Endodermal cell (in vitro differentiated cells): ENCODE measurements at regions not wholly inside any gene's neighbourhood (a gene's known extent, or its start where the extent isn't known, plus 50 kb on each side); places are given as distances from the start of the nearest gene placed in this dataset.
"Not testable (repeated sequence)": the region's sequence is repeated elsewhere in the genome, so short reads cannot be mapped to it uniquely, and the experiment has no call there.

ENCODE experiments used
- DNase-seq: peaks from one replicate; pipeline ENCODE4 v3.0.0-alpha.2; 2017
- H3K27ac ChIP-seq: 2 replicates; pipeline ENCODE4 v1.5.1; 2013; ENCODE audit warnings: mild to moderate bottlenecking, low read depth, low read length, moderate library complexity
- H3K27me3 ChIP-seq: 2 replicates; pipeline ENCODE4 v1.6.1; 2013; ENCODE audit warnings: mild to moderate bottlenecking, low read length, moderate library complexity; ENCODE audit not compliant: insufficient read depth, control insufficient read depth, poor library complexity, severe bottlenecking
- H3K36me3 ChIP-seq: 2 replicates; pipeline ENCODE4 v1.7.0; 2013; ENCODE audit warnings: mild to moderate bottlenecking, low read length, moderate library complexity; ENCODE audit not compliant: control insufficient read depth, insufficient read depth
- H3K4me1 ChIP-seq: one replicate; pipeline ENCODE4 v1.7.0; 2013; ENCODE audit warnings: low read length; ENCODE audit not compliant: control insufficient read depth, insufficient read depth
- H3K4me3 ChIP-seq: 2 replicates; pipeline ENCODE4 v1.5.1; 2013; ENCODE audit warnings: mild to moderate bottlenecking, low read length, moderate library complexity
- H3K9ac ChIP-seq: 2 replicates; pipeline ENCODE4 v1.6.1; 2013; ENCODE audit warnings: mild to moderate bottlenecking, low read length, moderate library complexity; ENCODE audit not compliant: poor library complexity, severe bottlenecking; ENCODE audit errors: extremely low read depth
- H3K9me3 ChIP-seq: 2 replicates; pipeline ENCODE4 v1.6.1; 2013; ENCODE audit warnings: mild to moderate bottlenecking, low read length, moderate library complexity; ENCODE audit not compliant: control insufficient read depth
- H3K27ac Mint-ChIP-seq: 2 replicates; pipeline ENCODE4 v1.8.0; 2020; ENCODE audit warnings: mixed read lengths
- H3K27me3 Mint-ChIP-seq: 2 replicates; pipeline ENCODE4 v1.8.0; 2021; ENCODE audit warnings: mild to moderate bottlenecking, mixed read lengths; ENCODE audit not compliant: insufficient read depth
- H3K36me3 Mint-ChIP-seq: 2 replicates; pipeline ENCODE4 v1.8.0; 2020; ENCODE audit warnings: low read depth, mixed read lengths
- H3K4me1 Mint-ChIP-seq: 2 replicates; pipeline ENCODE4 v1.8.0; 2020; ENCODE audit warnings: mixed read lengths
- H3K4me3 Mint-ChIP-seq: 2 replicates; pipeline ENCODE4 v1.8.0; 2020; ENCODE audit warnings: mild to moderate bottlenecking, moderate library complexity, mixed read lengths
- H3K9me3 Mint-ChIP-seq: 2 replicates; pipeline ENCODE4 v1.8.0; 2020; ENCODE audit warnings: mild to moderate bottlenecking, mixed read lengths
- CTCF ChIP-seq: fragments of 200-600 bp; sonication (generic); conservative IDR thresholded peaks from 2 replicates; pipeline ENCODE4 v1.5.0; 2021; ENCODE audit warnings: antibody characterized with exemption, mild to moderate bottlenecking
- WGBS, 2 experiments: methylation state at CpG; one replicate each; pipeline versions ENCODE4 v1.1.5 to v1.1.7; 2013; ENCODE audit warnings: missing lambda C conversion rate in 2 of 2, mixed read lengths in 1 of 2; ENCODE audit not compliant: insufficient coverage in 1 of 2, insufficient read length in 1 of 2; 5-methylcytosine and 5-hydroxymethylcytosine counted together

DNA sequence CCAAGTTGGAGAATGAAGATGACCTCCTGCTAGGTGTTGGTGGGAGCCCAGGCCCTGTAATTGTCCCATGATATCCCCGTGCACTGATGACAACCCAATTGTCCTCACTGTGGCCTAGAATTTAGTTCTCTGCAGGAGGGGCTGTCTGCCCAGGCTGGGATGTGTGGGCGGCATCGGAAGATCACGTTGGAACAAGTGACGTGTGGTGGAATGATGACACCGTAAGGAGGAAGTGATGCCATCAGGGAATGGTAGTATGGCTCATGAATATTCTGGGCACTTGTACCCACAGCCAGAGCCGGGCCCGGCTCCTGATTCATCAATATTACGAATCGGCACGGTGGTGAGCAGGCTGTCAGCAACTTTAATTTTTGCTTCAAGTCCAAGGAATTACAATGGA is 111.6 kb downstream of the MIAT start:
- H3K27ac Mint-ChIP-seq, result no peak overlapping the region
- no peak overlapping the region for H3K4me3 ChIP-seq
- peaks cover 9% of the 10 kb centered on the region for H3K4me1 ChIP-seq
- H3K27me3 Mint-ChIP-seq, result no peaks in the 10 kb centered on the region
- no peaks in the 10 kb centered on the region for H3K27me3 ChIP-seq
- no peak overlapping the region for H3K4me3 Mint-ChIP-seq
- TF ChIP-seq CTCF, result no peak
- peaks cover 11% of the 10 kb centered on the region for H3K36me3 Mint-ChIP-seq
- H3K9ac ChIP-seq, result no peak overlapping the region
- peaks cover 14% of the 10 kb centered on the region for H3K9me3 ChIP-seq
- H3K9me3 Mint-ChIP-seq, result peaks cover 18% of the 10 kb centered on the region
- H3K27ac ChIP-seq, result no peak overlapping the region
- peaks cover 21% of the 10 kb centered on the region for H3K4me1 Mint-ChIP-seq
- no peak for DNase-seq
- 91% methylated on average over 11 of the region's 11 CpGs for WGBS, 2 experiments
- H3K36me3 ChIP-seq, result no peaks in the 10 kb centered on the region

DNA sequence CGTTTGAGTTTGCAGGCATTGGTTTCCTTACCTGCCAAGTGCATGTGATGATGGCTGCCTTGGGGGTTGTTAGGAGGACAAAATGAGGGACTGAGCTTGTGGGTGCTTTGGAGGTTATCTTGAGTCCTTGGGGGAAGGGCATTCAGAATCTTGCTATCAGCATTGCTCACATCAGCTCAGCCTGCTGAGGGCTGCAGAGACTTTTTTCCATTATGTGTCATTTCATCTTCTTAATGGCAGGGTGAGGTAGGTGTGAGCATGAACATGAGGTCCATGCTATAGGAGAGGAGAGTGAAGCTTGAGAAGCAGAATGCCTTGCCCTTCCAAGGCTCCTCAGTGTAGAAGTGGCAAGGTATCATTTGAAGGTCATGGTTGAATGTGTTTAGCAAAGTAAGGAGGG is 112.3 kb downstream of the MIAT start:
- H3K9me3 ChIP-seq, result peaks cover 14% of the 10 kb centered on the region
- no peak overlapping the region for H3K4me3 Mint-ChIP-seq
- H3K36me3 Mint-ChIP-seq, result peaks cover 11% of the 10 kb centered on the region
- no peak overlapping the region for H3K27ac Mint-ChIP-seq
- H3K27me3 ChIP-seq, result no peaks in the 10 kb centered on the region
- no peak for DNase-seq
- peaks cover 21% of the 10 kb centered on the region for H3K9me3 Mint-ChIP-seq
- no peak overlapping the region for H3K27ac ChIP-seq
- H3K9ac ChIP-seq, result no peak overlapping the region
- H3K4me1 Mint-ChIP-seq, result peaks cover 13% of the 10 kb centered on the region
- no peak overlapping the region for H3K4me3 ChIP-seq
- no peaks in the 10 kb centered on the region for H3K36me3 ChIP-seq
- no peak for TF ChIP-seq CTCF
- H3K4me1 ChIP-seq, result peaks cover 4% of the 10 kb centered on the region
- no peaks in the 10 kb centered on the region for H3K27me3 Mint-ChIP-seq
- 93% methylated on average over 1 of the region's 1 CpG; no CpG with 5 or more reads in 1 of the 2 experiments for WGBS, 2 experiments

DNA sequence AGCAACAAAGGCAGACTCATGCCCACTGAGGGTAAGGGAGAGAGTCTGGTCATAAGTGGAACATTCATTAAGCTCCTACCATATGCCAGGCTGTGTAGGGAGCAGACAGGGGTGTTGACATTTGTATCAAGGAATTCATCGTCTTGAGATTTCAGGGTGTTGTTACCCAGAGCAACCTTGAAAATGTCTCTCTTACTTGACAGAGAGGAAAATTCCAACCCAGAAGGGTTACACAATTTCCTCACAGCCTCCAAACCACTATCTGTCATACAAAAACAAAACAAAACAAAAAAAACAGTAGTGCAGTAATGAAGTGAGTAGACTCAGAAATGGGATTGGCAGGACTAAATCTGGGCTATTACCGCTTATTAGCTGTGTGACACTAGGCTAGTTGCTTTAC is 113.2 kb downstream of the MIAT start:
- H3K36me3 Mint-ChIP-seq, result peaks cover 11% of the 10 kb centered on the region
- peaks cover 9% of the 10 kb centered on the region for H3K4me1 Mint-ChIP-seq
- WGBS, 2 experiments, result 93% methylated on average over 2 of the region's 2 CpGs
- Histone ChIP-seq H3K4me3 (no peak overlapping the region), H3K27ac (no peak overlapping the region), H3K4me1 (peaks cover 4% of the 10 kb centered on the region), H3K9me3 (peaks cover 14% of the 10 kb centered on the region), H3K36me3 (no peaks in the 10 kb centered on the region), H3K27me3 (no peaks in the 10 kb centered on the region), H3K9ac (no peak overlapping the region)
- DNase-seq, result no peak
- H3K9me3 Mint-ChIP-seq, result peaks cover 20% of the 10 kb centered on the region
- TF ChIP-seq CTCF, result no peak
- no peak overlapping the region for H3K4me3 Mint-ChIP-seq
- H3K27ac Mint-ChIP-seq, result no peak overlapping the region
- no peaks in the 10 kb centered on the region for H3K27me3 Mint-ChIP-seq

- not testable (repeated sequence) for H3K36me3 ChIP-seq, H3K9ac ChIP-seq, H3K27me3 ChIP-seq, H3K27ac ChIP-seq, H3K27ac Mint-ChIP-seq, H3K4me3 Mint-ChIP-seq, H3K4me3 ChIP-seq, DNase-seq, H3K27me3 Mint-ChIP-seq, H3K36me3 Mint-ChIP-seq, H3K4me1 ChIP-seq, H3K9me3 ChIP-seq
- H3K9me3 Mint-ChIP-seq, result peaks cover 13% of the 10 kb centered on the region
- 100% methylated on average over 6 of the region's 28 CpGs; no CpG with 5 or more reads in 1 of the 2 experiments for WGBS, 2 experiments
- H3K4me1 Mint-ChIP-seq, result peaks cover 17% of the 10 kb centered on the region
Measured at GRCh38 chr22:26773054-26773453, 115.7 kb downstream of the MIAT start.
